ENCODE measurements at regions not wholly inside any gene's neighbourhood (a gene's known extent, or its start where the extent isn't known, plus 50 kb on each side); places are given as distances from the start of the nearest gene placed in this dataset.

- no peak for TF ChIP-seq CTCF (IDR thresholded peaks at IDR 0.05)
- TF ChIP-seq POLR2A (IDR thresholded peaks at IDR 0.05): no peak
These were observed 407.1 kb upstream of the MGMT start for GRCh38 chr10:129059977-129060376.
